HuH-7.5 (cell line): ENCODE measurements at regions not wholly inside any gene's neighbourhood (a gene's known extent, or its start where the extent isn't known, plus 50 kb on each side); places are given as distances from the start of the nearest gene placed in this dataset.

Experiments
- DNase-seq: peaks from one replicate; pipeline ENCODE4 v3.0.0; 2011; ENCODE audit warnings: low spot score

GRCh38 chr15:47577000-47577399, 140.3 kb upstream of the SEMA6D start:
- no peak for DNase-seq

DNA sequence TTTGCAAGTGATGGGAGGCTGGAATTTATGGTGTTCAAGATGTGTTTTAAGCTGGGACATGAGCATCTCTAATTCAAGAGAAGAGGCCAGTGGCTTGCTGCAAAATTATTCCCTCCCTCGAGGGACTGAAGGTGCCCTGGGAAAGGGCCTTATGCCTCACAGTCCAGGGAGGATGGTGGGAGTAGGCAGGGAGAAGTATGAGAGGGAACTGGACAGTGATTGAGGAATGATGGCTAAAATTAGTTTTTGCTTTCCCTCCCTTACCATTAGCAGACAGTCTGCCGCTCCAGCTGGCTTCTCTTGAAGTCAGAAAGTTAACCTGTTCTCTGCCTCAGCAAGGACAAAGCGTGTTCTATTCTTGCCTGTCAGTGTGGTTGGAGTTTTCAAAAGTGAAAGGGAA, 139.8 kb upstream of the SEMA6D start:
- no peak for DNase-seq

DNA sequence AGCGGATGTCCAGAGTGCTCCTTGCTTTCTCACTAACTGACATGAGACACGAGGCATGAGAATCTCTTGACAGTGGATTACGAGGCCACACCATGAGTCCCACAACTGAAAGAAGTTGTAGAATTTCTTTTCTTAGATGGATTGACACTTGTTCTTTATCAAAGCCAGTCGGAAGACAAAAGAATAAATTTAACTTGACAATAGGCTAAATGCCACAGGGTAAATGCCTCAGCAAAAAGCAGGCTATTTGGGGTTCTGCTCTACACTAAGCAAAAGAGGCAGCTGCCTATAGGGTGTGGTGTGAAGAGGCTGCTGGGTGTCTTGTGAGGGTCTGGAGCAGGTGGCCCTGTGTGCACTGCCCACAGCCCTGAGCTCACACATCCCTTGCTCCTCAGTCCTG, 135.1 kb upstream of the SEMA6D start:
- DNase-seq, result no peak

- DNase-seq, result no peak
Observed at GRCh38 chr15:47584316-47584715, 133.0 kb upstream of the SEMA6D start.

- DNase-seq, result no peak
Observed at GRCh38 chr15:47586653-47587224, 130.6 kb upstream of the SEMA6D start.

DNA sequence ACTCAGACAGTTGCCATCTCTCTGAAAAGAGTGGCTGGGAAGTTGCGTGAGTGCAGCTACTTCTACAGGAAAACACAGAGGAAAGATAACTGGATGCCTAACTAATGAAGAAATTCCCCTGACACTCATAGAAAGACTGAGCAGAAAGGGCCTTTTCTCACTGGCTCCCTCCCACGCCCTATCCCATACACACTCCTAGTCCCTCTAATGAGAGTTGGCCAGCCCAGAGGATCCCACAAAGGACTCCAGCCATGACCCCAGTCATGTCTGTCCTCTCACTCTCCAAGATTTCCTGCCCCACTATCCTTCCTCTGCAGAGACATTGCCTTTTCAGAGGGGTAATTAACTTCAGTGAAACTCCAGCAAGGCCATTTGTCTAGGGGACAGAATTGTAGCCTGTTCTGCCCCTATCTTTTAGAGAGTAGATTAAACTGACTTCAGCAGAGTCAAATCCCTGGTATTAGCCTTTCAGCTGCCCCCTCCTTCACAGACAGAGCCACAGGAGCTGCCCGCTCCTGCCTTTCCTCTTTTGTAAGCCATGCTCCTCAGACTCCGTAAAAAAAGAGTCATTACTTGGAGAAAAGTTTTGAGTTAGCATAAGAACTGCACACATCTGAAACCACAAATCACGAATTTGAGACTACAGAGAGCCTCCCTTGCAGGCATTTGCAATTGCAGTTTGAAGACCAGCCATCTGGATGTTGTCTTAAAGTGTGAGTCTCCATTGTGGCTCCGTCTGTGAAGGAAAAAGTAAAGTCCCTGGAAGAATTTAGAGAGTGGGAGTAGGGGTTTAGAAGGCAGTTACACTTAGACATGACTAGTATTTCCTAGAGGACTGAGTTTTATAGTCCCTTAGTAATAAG, 129.1 kb upstream of the SEMA6D start:
- DNase-seq, result no peak

GRCh38 chr15:47588958-47589357, 128.3 kb upstream of the SEMA6D start:
- DNase-seq, result no peak

DNA sequence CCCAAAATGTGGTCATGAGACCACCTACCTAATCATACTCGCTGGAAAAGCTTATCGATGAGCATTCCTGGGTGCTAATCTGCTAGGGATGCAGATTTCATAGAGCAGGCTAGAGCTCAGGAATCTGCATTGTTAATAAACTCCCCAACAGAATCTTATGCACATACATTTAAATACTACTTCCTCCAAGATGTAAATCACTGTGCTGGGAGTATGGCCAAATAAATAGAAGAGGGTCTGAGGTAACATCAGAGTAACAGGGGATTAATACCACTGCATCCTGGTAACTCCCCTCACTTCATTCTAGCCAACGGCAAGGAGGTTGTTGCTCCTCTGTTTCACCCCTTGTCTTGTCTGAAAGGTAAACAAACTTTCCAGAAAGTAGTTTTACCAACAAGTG, 118.3 kb upstream of the SEMA6D start:
- no peak for DNase-seq

GRCh38 chr15:47599806-47600205, 117.5 kb upstream of the SEMA6D start:
- DNase-seq, result no peak

- no peak for DNase-seq
Observed at GRCh38 chr15:47602121-47602520, 115.2 kb upstream of the SEMA6D start.

GRCh38 chr15:47603026-47603425, 114.3 kb upstream of the SEMA6D start:
- DNase-seq, result no peak

- no peak for DNase-seq
Observed at GRCh38 chr15:47607695-47608094, 109.6 kb upstream of the SEMA6D start.

GRCh38 chr15:47609693-47610092, 107.6 kb upstream of the SEMA6D start:
- DNase-seq, result no peak

DNA sequence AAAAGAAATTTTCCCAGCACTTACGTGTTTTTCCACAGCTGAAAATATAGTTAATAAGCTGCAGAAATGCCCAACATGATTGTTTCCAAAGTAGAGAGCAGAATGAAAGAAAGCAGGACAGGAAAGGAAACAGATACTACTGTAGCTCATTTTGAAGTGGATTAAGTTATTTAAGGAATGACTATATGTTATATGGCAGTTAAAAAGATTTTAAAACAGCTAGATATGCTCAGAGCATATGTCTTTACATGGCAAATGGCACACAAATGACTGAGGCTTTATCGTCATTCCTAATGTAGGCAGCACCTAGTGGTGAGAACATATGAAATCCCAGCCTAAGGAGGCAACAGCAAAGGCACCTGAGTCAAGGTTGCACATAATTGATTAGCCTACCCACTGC, 106.6 kb upstream of the SEMA6D start:
- no peak for DNase-seq

GRCh38 chr15:47614360-47615011, 102.8 kb upstream of the SEMA6D start:
- no peak for DNase-seq

DNA sequence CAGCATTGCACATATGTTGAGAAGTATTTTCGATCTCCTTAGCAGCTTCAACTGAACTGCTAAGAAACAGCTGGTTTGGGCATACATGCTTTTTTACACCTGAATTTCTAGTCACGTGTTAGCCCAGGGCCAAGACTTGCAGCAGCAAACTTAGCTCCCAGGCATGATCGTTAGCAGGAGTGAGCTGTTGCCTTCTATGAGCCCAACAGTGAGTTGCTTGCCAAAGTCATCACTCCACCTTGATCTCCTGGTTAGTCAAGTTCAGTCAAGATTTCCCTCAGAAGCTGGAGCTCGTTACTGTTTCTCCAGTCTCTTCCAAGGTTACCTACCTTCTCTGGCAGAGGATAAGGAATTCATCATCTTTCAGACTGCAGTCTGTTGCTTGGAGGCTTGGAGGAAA, 100.4 kb upstream of the SEMA6D start:
- DNase-seq, result no peak

DNA sequence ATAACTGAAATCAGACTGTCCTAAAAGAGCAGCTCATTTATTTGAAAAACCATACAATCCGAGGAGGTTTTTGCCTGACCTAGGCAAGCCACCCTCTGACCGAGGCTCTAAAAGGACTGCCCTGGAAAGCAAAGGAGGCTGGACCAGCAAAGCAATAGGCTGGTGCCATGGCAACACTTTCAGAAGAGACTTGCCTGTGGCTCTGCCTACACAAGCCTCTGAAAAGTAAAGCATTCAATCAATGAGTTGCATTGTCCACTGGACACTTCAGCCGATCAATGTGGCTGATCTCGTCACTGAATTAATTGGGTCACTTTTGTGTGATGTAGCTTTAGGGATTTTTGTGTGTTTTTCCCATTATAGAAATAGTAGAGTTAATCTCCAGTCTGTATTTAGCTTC, 99.1 kb upstream of the SEMA6D start:
- DNase-seq, result no peak

GRCh38 chr15:47620960-47621681, 96.2 kb upstream of the SEMA6D start:
- no peak for DNase-seq

DNA sequence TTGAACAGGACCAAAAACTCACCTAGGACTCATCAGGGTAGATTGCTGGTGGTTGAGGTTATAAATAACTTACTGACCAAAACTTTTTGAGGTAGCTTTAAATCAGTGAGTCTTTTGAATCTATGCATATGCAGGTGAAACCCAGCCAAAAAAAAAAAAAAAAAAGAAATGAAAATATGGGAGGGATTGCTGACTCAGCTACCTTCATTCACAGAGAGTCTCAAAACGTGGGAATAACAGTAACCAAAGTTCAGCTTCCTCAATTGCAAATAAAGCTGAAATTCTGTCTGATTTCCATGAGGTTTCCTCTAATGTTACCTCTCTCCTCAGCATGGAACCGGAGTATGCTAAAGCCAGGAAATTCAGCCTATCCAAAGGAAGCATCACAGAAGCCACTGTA, 95.2 kb upstream of the SEMA6D start:
- no peak for DNase-seq

DNA sequence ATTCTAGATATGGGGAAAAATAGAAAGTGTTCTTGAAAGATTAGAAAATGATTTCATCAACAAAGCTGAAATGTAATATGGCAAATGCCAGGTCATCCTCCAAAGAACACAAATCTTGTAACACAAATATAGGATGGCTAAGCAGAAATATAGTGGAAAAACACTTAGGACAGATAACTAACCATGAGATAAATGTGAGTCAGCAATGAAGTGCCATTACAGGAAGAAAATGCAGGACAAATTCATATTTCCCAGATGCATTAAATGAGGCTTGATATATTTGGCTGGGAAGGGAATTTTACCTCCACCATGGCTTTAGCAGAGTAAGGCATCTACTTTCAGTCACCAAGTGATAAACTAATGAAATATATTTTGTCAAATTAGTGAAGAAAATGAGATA, 92.8 kb upstream of the SEMA6D start:
- DNase-seq, result no peak

GRCh38 chr15:47639042-47639441, 78.3 kb upstream of the SEMA6D start:
- no peak for DNase-seq

DNA sequence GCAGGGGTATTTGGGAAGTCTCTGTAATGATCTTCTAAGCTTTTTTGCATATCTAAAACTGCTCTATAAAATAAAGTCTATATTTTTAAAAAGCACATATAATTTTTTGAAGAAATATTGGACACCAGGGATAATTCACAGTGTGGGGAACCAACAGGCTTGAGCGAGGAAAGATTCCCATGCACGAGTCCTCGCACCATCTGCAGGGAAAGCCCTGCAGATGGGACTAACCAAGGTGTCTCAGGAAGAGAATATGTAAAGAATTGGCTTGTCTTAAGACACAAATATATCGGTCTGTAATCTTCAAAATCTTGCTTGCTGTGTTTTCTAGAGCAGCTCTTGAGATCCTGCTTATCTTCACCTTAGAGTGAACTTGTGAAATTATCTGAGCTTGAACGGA, 77.2 kb upstream of the SEMA6D start:
- no peak for DNase-seq

- no peak for DNase-seq
Observed at GRCh38 chr15:47640901-47641300, 76.4 kb upstream of the SEMA6D start.
